Activated T-cell treated with anti-CD3 and anti-CD28 coated beads for 4 hours (primary cell): ENCODE measurements at regions not wholly inside any gene's neighbourhood (a gene's known extent, or its start where the extent isn't known, plus 50 kb on each side); places are given as distances from the start of the nearest gene placed in this dataset.

ENCODE experiments used
- DNase-seq: peaks from one replicate; pipeline ENCODE4 v3.0.0-alpha.2; 2020

GRCh38 chr2:67927501-67927900 lies 135.3 kb downstream of the C1D start:
- no peak for DNase-seq

GRCh38 chr2:67930156-67930555 lies 132.6 kb downstream of the C1D start:
- DNase-seq = no peak

- no peak for DNase-seq
These were observed 125.8 kb downstream of the C1D start for GRCh38 chr2:67936969-67937368.

- no peak for DNase-seq
These were observed 124.8 kb downstream of the C1D start for GRCh38 chr2:67938053-67938452.

GRCh38 chr2:67945056-67945455 lies 117.7 kb downstream of the C1D start:
- no peak for DNase-seq

- DNase-seq = no peak
These were observed 116.9 kb downstream of the C1D start for GRCh38 chr2:67945940-67946339.

- no peak for DNase-seq
These were observed 114.7 kb downstream of the C1D start for GRCh38 chr2:67948057-67948456.

GRCh38 chr2:67948506-67948905 lies 114.3 kb downstream of the C1D start:
- DNase-seq = no peak

- DNase-seq = no peak
These were observed 112.8 kb downstream of the C1D start for GRCh38 chr2:67950018-67950417.

- DNase-seq = no peak
These were observed 111.9 kb downstream of the C1D start for GRCh38 chr2:67950919-67951318.

GRCh38 chr2:67952066-67952465 lies 110.7 kb downstream of the C1D start:
- DNase-seq = no peak

- DNase-seq = no peak
These were observed 108.6 kb downstream of the C1D start for GRCh38 chr2:67954093-67954748.

- no peak for DNase-seq
These were observed 106.8 kb downstream of the C1D start for GRCh38 chr2:67955748-67956603.

GRCh38 chr2:67965246-67965645 lies 97.6 kb downstream of the C1D start:
- DNase-seq = no peak

GRCh38 chr2:67970071-67970470 lies 92.7 kb downstream of the C1D start:
- DNase-seq = no peak

GRCh38 chr2:67970542-67970941 lies 92.3 kb downstream of the C1D start:
- no peak for DNase-seq

GRCh38 chr2:67974559-67975430 lies 88.0 kb downstream of the C1D start:
- DNase-seq = no peak

- DNase-seq = no peak
These were observed 85.3 kb downstream of the C1D start for GRCh38 chr2:67977464-67977863.

- no peak for DNase-seq
These were observed 79.8 kb downstream of the C1D start for GRCh38 chr2:67982956-67983355.

GRCh38 chr2:67984600-67984999 lies 78.2 kb downstream of the C1D start:
- no peak for DNase-seq

GRCh38 chr2:67985586-67985985 lies 77.2 kb downstream of the C1D start:
- no peak for DNase-seq

GRCh38 chr2:67986258-67986657 lies 76.5 kb downstream of the C1D start:
- no peak for DNase-seq
